C4-2B (cell line): ENCODE measurements at regions not wholly inside any gene's neighbourhood (a gene's known extent, or its start where the extent isn't known, plus 50 kb on each side); places are given as distances from the start of the nearest gene placed in this dataset.

Experiments
- H3K27ac ChIP-seq: fragments of 450-650 bp; 2 replicates; pipeline ENCODE4 v1.5.1; 2017
- ZFX ChIP-seq: fragments of 450-650 bp; IDR thresholded peaks from 2 replicates; pipeline ENCODE4 v1.6.1; 2017
- TF ChIP-seq, protein P1 (sequence below): fragments of 450-650 bp; conservative IDR thresholded peaks from 2 replicates; pipeline ENCODE4 v1.5.1; 2017; ENCODE audit warnings: mild to moderate bottlenecking

GRCh38 chr4:17092736-17093437 lies 194.4 kb upstream of the LDB2 start:
- no peak overlapping the region for H3K27ac ChIP-seq
- TF ChIP-seq, protein P1, sequence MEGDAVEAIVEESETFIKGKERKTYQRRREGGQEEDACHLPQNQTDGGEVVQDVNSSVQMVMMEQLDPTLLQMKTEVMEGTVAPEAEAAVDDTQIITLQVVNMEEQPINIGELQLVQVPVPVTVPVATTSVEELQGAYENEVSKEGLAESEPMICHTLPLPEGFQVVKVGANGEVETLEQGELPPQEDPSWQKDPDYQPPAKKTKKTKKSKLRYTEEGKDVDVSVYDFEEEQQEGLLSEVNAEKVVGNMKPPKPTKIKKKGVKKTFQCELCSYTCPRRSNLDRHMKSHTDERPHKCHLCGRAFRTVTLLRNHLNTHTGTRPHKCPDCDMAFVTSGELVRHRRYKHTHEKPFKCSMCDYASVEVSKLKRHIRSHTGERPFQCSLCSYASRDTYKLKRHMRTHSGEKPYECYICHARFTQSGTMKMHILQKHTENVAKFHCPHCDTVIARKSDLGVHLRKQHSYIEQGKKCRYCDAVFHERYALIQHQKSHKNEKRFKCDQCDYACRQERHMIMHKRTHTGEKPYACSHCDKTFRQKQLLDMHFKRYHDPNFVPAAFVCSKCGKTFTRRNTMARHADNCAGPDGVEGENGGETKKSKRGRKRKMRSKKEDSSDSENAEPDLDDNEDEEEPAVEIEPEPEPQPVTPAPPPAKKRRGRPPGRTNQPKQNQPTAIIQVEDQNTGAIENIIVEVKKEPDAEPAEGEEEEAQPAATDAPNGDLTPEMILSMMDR = no peak
- TF ChIP-seq ZFX = no peak

DNA sequence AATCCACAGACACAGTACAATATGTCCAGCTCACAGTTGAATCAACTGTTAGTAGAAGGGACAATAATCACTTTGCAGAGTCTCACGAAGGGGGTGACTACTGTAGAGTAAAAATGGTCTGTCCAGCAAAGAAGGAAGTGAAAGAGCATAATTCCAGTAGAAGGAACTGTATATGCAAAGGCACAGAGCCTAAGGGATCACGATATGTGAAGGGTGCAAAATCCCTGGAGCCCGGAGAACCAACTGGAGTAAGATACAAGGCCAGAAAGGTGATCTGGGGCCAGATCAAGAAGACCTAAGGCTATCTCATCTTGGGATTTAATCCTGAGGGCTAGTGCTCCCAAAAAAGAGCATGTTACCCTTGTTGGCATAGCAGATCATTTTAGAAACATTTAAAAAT lies 192.7 kb upstream of the LDB2 start:
- TF ChIP-seq ZFX = no peak
- TF ChIP-seq, protein P1 = no peak
- H3K27ac ChIP-seq = no peak overlapping the region

- H3K27ac ChIP-seq = no peak overlapping the region
- TF ChIP-seq ZFX = no peak
- TF ChIP-seq, protein P1 = no peak
Observed at GRCh38 chr4:17090063-17090462, 191.6 kb upstream of the LDB2 start.

DNA sequence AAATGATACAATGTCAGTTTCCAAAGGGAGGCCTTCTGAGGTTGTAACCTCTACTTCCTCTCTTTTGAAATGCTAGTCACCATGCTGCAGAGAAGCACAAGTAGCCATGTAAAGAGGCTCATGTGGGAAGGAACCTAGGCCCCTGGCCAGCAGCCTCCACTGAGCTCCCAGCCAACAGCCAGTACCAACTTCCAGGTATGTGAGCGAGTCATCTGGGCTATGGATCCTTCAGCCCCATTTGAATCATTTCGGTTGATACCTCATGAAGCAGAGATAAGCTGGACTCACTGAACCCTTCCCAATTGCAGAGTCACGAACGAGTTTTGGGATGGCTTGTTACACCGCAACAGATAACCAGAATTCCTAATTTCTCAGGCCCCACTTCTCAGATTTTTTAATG lies 187.0 kb upstream of the LDB2 start:
- TF ChIP-seq ZFX = no peak
- TF ChIP-seq, protein P1 = no peak
- H3K27ac ChIP-seq = no peak overlapping the region

- TF ChIP-seq ZFX = no peak
- TF ChIP-seq, protein P1 = no peak
- no peak overlapping the region for H3K27ac ChIP-seq
Observed at GRCh38 chr4:17082186-17082585, 183.7 kb upstream of the LDB2 start.

GRCh38 chr4:17081179-17081578 lies 182.7 kb upstream of the LDB2 start:
- no peak overlapping the region for H3K27ac ChIP-seq
- TF ChIP-seq, protein P1 = no peak
- TF ChIP-seq ZFX = no peak

DNA sequence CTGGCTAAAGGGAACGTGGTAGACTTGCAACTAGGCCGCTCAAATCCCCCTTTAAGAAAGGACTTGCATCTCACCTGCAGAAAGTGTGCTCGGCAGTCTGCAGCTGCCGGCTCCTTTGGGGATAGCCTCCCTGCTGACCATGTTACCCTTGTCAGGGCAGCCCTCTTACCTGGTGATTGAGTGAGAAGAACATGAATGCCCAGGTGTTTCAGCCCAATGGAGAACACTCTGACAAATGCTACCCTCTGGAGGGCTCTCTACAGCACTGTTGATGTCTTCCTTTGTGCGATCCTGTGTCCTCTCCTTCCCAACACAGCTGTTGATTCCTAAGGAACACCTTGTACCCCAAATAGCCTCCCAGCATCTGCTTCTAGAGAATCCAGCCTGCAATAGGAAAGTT lies 178.7 kb upstream of the LDB2 start:
- TF ChIP-seq ZFX = no peak
- TF ChIP-seq, protein P1 = no peak

More for the DNA sequence above, 178.7 kb upstream of the LDB2 start:
- H3K27ac ChIP-seq = no peak overlapping the region
